ENCODE measurements at regions not wholly inside any gene's neighbourhood (a gene's known extent, or its start where the extent isn't known, plus 50 kb on each side); places are given as distances from the start of the nearest gene placed in this dataset.

- no peak for TF ChIP-seq BCL11A (IDR thresholded peaks at IDR 0.05; ENCODE audit: low read depth in 2 of 2, low read length in 2 of 2)
- no peak for TF ChIP-seq JUND (IDR thresholded peaks at IDR 0.05; ENCODE audit: low read length)
- TF ChIP-seq KDM5A (IDR thresholded peaks at IDR 0.05; ENCODE audit: low read length) = no peak
- no peak for TF ChIP-seq POLR2A (IDR thresholded peaks at IDR 0.05; ENCODE audit: control extremely low read depth in 1 of 2, low read depth in 2 of 2, low read length in 2 of 2)
- no peak for TF ChIP-seq RNF2 (IDR thresholded peaks at IDR 0.05; ENCODE audit: borderline replicate concordance, low read depth, low read length, missing control alignments, poor library complexity, severe bottlenecking)
These were observed 85.7 kb upstream of the GALNT13 start (continued) for GRCh38 chr2:153786016-153786415.
